Loucy (cell line): ENCODE measurements at regions not wholly inside any gene's neighbourhood (a gene's known extent, or its start where the extent isn't known, plus 50 kb on each side); places are given as distances from the start of the nearest gene placed in this dataset.

Source experiments
- H2AFZ ChIP-seq: fragments of 200-600 bp; sonication (generic); 2 replicates; pipeline ENCODE4 v1.6.0; 2016; ENCODE audit warnings: antibody characterized with exemption, mild to moderate bottlenecking, low read length, moderate library complexity
- H3F3A ChIP-seq: fragments of 200-600 bp; 2 replicates; pipeline ENCODE4 v1.6.0; 2016; ENCODE audit warnings: antibody characterized with exemption, low read depth, mild to moderate bottlenecking
- H3K27me3 ChIP-seq: fragments of 200-600 bp; sonication (generic); 2 replicates; pipeline ENCODE4 v1.6.1; 2014; ENCODE audit warnings: low read length, mild to moderate bottlenecking; ENCODE audit not compliant: insufficient read depth, poor library complexity, severe bottlenecking
- H3K36me3 ChIP-seq: fragments of 200-600 bp; sonication (generic); 2 replicates; pipeline ENCODE4 v1.6.1; 2016; ENCODE audit warnings: low read length; ENCODE audit not compliant: insufficient read depth
- H3K4me1 ChIP-seq: fragments of 200-600 bp; sonication (generic); 2 replicates; pipeline ENCODE4 v1.5.1; 2014; ENCODE audit warnings: low read length, mild to moderate bottlenecking; ENCODE audit not compliant: insufficient read depth, poor library complexity, severe bottlenecking
- H3K4me2 ChIP-seq: fragments of 200-600 bp; sonication (generic); 2 replicates; pipeline ENCODE4 v1.6.0; 2014; ENCODE audit warnings: antibody characterized with exemption, low read length, low read depth, mild to moderate bottlenecking; ENCODE audit not compliant: poor library complexity, severe bottlenecking
- H3K4me3 ChIP-seq: fragments of 200-600 bp; sonication (generic); 2 replicates; pipeline ENCODE4 v1.5.1; 2014; ENCODE audit warnings: low read length, mild to moderate bottlenecking, mixed read lengths; ENCODE audit not compliant: poor library complexity, severe bottlenecking
- H3K79me2 ChIP-seq: fragments of 200-600 bp; sonication (generic); 2 replicates; pipeline ENCODE4 v1.6.1; 2014; ENCODE audit warnings: low read length; ENCODE audit not compliant: insufficient read depth
- H3K9ac ChIP-seq: fragments of 200-600 bp; sonication (generic); 2 replicates; pipeline ENCODE4 v1.6.0; 2014; ENCODE audit warnings: mild to moderate bottlenecking, low read depth, low read length, moderate library complexity; ENCODE audit not compliant: poor library complexity, severe bottlenecking
- H3K9me2 ChIP-seq: fragments of 200-600 bp; sonication (generic); replicated peaks from 2 replicates; pipeline ENCODE4 v1.6.1; 2016; ENCODE audit warnings: low read depth, low read length, mixed read lengths
- H3K9me3 ChIP-seq: fragments of 200-600 bp; sonication (generic); 2 replicates; pipeline ENCODE4 v1.6.1; 2014; ENCODE audit warnings: mild to moderate bottlenecking, antibody characterized with exemption, low read length, low read depth; ENCODE audit not compliant: insufficient read depth
- H4K20me1 ChIP-seq: fragments of 200-600 bp; sonication (generic); 2 replicates; pipeline ENCODE4 v1.6.0; 2014; ENCODE audit warnings: antibody characterized with exemption, low read length, mild to moderate bottlenecking; ENCODE audit not compliant: insufficient read depth, poor library complexity, severe bottlenecking
- CTCF ChIP-seq: fragments of 200-600 bp; sonication (generic); conservative IDR thresholded peaks from 2 replicates; pipeline ENCODE4 v1.5.1; 2014; ENCODE audit warnings: mild to moderate bottlenecking, antibody characterized with exemption, low read length
- EZH2phosphoT487 ChIP-seq: fragments of 200-600 bp; IDR thresholded peaks from 2 replicates; pipeline ENCODE4 v1.6.1; 2018; ENCODE audit warnings: antibody characterized with exemption, mild to moderate bottlenecking, moderate library complexity, borderline replicate concordance

- no peaks in the 10 kb centered on the region for H3K27me3 ChIP-seq
- H3F3A ChIP-seq: no peaks in the 10 kb centered on the region
- H2AFZ ChIP-seq: no peak overlapping the region
- TF ChIP-seq CTCF: no peak
- no peak for TF ChIP-seq EZH2phosphoT487
- no peaks in the 10 kb centered on the region for H3K79me2 ChIP-seq
- H3K36me3 ChIP-seq: no peaks in the 10 kb centered on the region
- H3K4me1 ChIP-seq: no peaks in the 10 kb centered on the region
- no peaks in the 10 kb centered on the region for H4K20me1 ChIP-seq
- H3K4me2 ChIP-seq: no peak overlapping the region
- H3K9me2 ChIP-seq: no peaks in the 10 kb centered on the region
- H3K4me3 ChIP-seq: no peak overlapping the region
- H3K9me3 ChIP-seq: no peaks in the 10 kb centered on the region
- H3K9ac ChIP-seq: no peak overlapping the region
Measured at GRCh38 chr5:126002222-126002897, 420.8 kb upstream of the GRAMD2B start.

GRCh38 chr5:126003309-126003708, 419.9 kb upstream of the GRAMD2B start:
- H2AFZ ChIP-seq: no peak overlapping the region
- TF ChIP-seq EZH2phosphoT487: no peak
- no peak for TF ChIP-seq CTCF
- H3K27me3 ChIP-seq: no peaks in the 10 kb centered on the region
- H3K9me3 ChIP-seq: no peaks in the 10 kb centered on the region
- H3K9me2 ChIP-seq: no peaks in the 10 kb centered on the region
- no peak overlapping the region for H3K4me3 ChIP-seq
- no peaks in the 10 kb centered on the region for H3F3A ChIP-seq
- no peaks in the 10 kb centered on the region for H3K36me3 ChIP-seq
- H3K9ac ChIP-seq: no peak overlapping the region
- H3K4me1 ChIP-seq: no peaks in the 10 kb centered on the region
- H3K79me2 ChIP-seq: no peaks in the 10 kb centered on the region
- no peaks in the 10 kb centered on the region for H4K20me1 ChIP-seq
- no peak overlapping the region for H3K4me2 ChIP-seq

- Histone ChIP-seq H4K20me1 (no peaks in the 10 kb centered on the region), H3K4me1 (no peaks in the 10 kb centered on the region), H3K9me3 (no peaks in the 10 kb centered on the region), H3K36me3 (no peaks in the 10 kb centered on the region), H2AFZ (no peak overlapping the region), H3K79me2 (no peaks in the 10 kb centered on the region), H3K4me3 (no peak overlapping the region), H3K27me3 (no peaks in the 10 kb centered on the region), H3K4me2 (no peak overlapping the region), H3K9me2 (no peaks in the 10 kb centered on the region), H3F3A (no peaks in the 10 kb centered on the region), H3K9ac (no peak overlapping the region)
- TF ChIP-seq EZH2phosphoT487: no peak
- no peak for TF ChIP-seq CTCF
Measured at GRCh38 chr5:126004636-126005035, 418.6 kb upstream of the GRAMD2B start.
